ENCODE measurements at regions not wholly inside any gene's neighbourhood (a gene's known extent, or its start where the extent isn't known, plus 50 kb on each side); places are given as distances from the start of the nearest gene placed in this dataset.
A peak's percentile ranks its signal among the peaks of the same experiment; 100 is the strongest.

DNA sequence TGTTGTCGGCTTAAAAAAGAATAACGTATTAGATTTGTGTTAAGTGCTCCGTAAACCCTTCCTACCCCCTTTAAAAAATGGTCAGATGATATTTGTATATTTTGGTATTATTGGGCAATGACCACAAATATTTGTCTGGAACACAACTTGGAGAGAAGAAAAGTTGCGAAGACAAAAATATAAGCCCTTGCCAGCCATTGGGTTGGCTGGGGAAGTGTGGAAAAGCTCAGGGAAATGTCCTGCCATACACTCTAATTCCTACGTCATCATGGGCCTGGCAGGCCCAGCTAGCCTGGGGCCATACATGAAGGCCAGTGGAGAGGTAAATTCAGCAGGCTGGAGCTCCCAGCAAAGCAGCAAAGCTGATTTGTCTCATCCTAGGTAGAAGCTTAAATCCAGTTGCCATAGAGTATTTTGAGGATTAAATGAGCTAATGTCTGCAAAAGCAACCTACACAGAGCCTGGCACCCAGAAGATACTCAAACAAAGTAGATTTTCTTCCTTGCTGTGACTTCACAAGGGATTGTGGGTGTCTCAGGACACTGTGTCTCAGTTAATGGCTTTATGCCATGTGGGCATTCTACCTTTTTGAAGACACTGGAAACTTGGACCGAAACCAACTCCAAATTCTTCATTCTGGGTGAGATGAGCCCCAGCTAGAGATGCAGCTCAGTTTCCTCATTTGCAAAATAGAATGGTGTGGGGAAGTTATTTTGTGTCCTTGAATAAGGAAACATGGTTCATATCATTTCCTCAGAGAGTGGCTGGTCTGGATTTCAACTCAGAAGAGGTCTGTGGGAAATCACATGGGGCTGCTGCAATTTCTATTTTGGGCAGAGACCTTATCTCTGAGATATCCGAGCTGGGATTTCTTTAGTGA lies 87.9 kb upstream of the MAP4K3 start:
- no peaks in the 10 kb centered on the region; the same call in 1 of the 2 replicates for H3K36me3 ChIP-seq (ENCODE audit: insufficient read depth, low read length)
- H3K79me2 ChIP-seq (ENCODE audit: insufficient read depth, low read depth, low read length) = no peaks in the 10 kb centered on the region
- H3K4me3 ChIP-seq (ENCODE audit: low read depth, low read length, poor library complexity, severe bottlenecking) = no peak overlapping the region
- TF ChIP-seq CTCF (conservative IDR thresholded peaks at IDR 0.05; ENCODE audit: low read length) (no peak), EZH2phosphoT487 (IDR thresholded peaks at IDR 0.05; ENCODE audit: borderline replicate concordance, low read depth, low read length) (no peak)
- no peaks in the 10 kb centered on the region for H3K9me2 ChIP-seq (ENCODE audit: insufficient read depth, low read length)
- intact Hi-C loops (cut with micrococcal nuclease; ENCODE audit: unreplicated experiment) = no loop called here
- no peak for DNase-seq (ENCODE audit: low spot score)
- BruUV-seq (replicated peaks) = no TSS peak
- peaks cover 24% of the 10 kb centered on the region for H3K9me3 ChIP-seq (ENCODE audit: low read length)
- ChIA-PET POLR2A (interaction anchor here (0.6 to 3.3 kb wide), 3 partner anchors 8 to 19 kb away, joined by 4 to 13 read pairs (median 13); no protein-coding TSS in a partner anchor), CTCF (ENCODE audit: unreplicated experiment) (no interaction called here)
- no peak overlapping the region; the same call in 1 of the 2 replicates for H2AFZ ChIP-seq (ENCODE audit: low read length)
- H3K4me1 ChIP-seq (ENCODE audit: insufficient read depth, low read length, poor library complexity, severe bottlenecking) = peaks cover 26% of the 10 kb centered on the region
- no peaks in the 10 kb centered on the region for H4K20me1 ChIP-seq (ENCODE audit: insufficient read depth, low read length)
- H3K27ac ChIP-seq (ENCODE audit: low read depth, low read length, poor library complexity, severe bottlenecking) = no peak overlapping the region
- 0 out of 2 replicates have a peak overlapping the region, but pooled peaks have one; percentile 17 for H3K4me2 ChIP-seq (ENCODE audit: low read length)

GRCh38 chr2:39525636-39526412 lies 88.7 kb upstream of the MAP4K3 start:
- Histone ChIP-seq H3K36me3 (ENCODE audit: insufficient read depth, low read length) (no peaks in the 10 kb centered on the region; the same call in 1 of the 2 replicates), H3K27ac (ENCODE audit: low read depth, low read length, poor library complexity, severe bottlenecking) (no peak overlapping the region), H3K4me2 (ENCODE audit: low read length) (peak overlapping the region; percentile 20; the same call in 1 of the 2 replicates), H3K4me3 (ENCODE audit: low read depth, low read length, poor library complexity, severe bottlenecking) (no peak overlapping the region), H2AFZ (ENCODE audit: low read length) (peak overlapping the region; percentile 54), H4K20me1 (ENCODE audit: insufficient read depth, low read length) (no peaks in the 10 kb centered on the region), H3K9me3 (ENCODE audit: low read length) (peaks cover 23% of the 10 kb centered on the region), H3K4me1 (ENCODE audit: insufficient read depth, low read length, poor library complexity, severe bottlenecking) (peaks cover 34% of the 10 kb centered on the region), H3K79me2 (ENCODE audit: insufficient read depth, low read depth, low read length) (no peaks in the 10 kb centered on the region), H3K9me2 (ENCODE audit: insufficient read depth, low read length) (no peaks in the 10 kb centered on the region)
- POLR2A ChIA-PET = interaction anchor here (3.3 kb wide), 1 partner anchor 9 kb away, joined by 13 read pairs; no protein-coding TSS in a partner anchor
- TF ChIP-seq EZH2phosphoT487 (IDR thresholded peaks at IDR 0.05; ENCODE audit: borderline replicate concordance, low read depth, low read length) (no peak), CTCF (conservative IDR thresholded peaks at IDR 0.05; ENCODE audit: low read length) (no peak)
- BruUV-seq (replicated peaks) = no TSS peak
- DNase-seq (ENCODE audit: low spot score) = no peak
- intact Hi-C loops (cut with micrococcal nuclease; ENCODE audit: unreplicated experiment) = no loop called here
- CTCF ChIA-PET (ENCODE audit: unreplicated experiment) = no interaction called here
